HG03520 (cell line): ENCODE measurements at regions not wholly inside any gene's neighbourhood (a gene's known extent, or its start where the extent isn't known, plus 50 kb on each side); places are given as distances from the start of the nearest gene placed in this dataset.

ENCODE experiments used
- ATAC-seq: cut with Tn5 transposase; IDR thresholded peaks from one replicate; pipeline ENCODE4 v1.9.1; 2021; ENCODE audit warnings: mild to moderate bottlenecking, moderate library complexity; ENCODE audit not compliant: unreplicated experiment

DNA sequence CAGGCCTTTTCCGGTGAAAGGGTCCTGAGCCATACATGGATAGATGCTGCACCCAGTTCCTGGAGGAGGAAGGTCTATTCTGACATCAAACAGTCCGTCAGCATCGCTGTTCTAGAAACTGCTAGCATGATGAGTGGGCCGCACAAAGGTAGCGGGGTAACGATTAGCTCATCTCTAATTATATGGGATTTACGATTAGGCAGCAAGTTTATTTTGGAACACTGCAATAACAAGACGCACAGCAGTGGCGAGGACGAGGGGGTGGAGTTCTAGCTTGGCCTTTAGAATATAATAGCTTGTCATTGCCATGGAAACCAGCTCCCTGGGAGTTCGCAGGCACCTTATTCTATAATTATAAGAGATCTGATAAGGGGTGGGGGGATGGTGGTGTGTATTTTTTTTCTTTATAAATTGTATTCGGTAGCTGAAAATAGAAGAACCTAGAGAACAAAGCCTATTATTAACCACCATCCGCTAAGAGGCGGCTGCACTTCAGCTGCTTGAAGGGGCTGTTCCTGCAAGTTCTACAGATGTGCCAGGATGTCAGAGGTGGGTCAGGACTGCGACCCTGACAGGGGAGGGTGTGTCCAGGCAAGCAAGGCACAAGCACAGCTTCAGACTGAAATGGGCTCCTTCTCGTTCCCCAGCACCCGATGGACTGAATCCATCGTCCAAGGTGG is 311.0 kb downstream of the AGTPBP1 start:
- no peak for ATAC-seq

DNA sequence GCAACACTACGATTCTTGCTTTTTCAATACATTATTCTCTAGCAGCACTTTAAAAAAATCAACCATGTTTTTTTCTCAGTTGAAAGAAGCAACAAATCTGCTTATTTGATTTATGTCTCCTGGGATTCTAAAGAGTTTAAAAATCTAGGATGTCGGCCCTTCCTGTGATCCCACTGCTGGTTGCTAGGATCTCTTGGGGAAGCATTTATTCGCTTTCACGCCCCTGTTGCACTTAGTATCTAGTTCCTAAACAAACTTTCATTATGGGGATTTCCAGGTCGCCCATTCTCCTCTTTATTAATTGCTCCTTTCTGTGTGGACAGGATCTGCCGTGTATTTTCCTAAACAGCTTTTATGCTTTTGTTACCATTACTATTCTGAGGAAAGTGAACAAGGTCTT is 313.5 kb downstream of the AGTPBP1 start:
- no peak for ATAC-seq

DNA sequence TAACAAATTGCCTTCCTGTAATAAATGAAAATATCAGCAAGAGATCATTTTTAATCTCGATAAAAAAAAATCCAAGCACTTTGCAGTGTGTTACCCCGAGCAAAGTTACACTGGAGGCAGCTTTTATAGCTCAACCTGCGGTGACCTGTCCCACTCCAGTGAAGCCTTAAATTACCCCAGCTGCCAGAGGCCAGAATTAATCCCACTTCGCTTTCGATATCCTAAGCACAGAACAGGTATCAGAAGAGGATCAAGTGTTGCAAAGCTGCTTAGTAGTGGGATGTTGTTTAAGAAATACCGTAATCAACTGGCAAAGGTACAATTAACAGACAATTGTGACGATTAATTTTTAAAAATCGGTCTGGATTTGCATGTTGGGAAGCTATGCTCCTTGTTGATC is 314.0 kb downstream of the AGTPBP1 start:
- no peak for ATAC-seq

DNA sequence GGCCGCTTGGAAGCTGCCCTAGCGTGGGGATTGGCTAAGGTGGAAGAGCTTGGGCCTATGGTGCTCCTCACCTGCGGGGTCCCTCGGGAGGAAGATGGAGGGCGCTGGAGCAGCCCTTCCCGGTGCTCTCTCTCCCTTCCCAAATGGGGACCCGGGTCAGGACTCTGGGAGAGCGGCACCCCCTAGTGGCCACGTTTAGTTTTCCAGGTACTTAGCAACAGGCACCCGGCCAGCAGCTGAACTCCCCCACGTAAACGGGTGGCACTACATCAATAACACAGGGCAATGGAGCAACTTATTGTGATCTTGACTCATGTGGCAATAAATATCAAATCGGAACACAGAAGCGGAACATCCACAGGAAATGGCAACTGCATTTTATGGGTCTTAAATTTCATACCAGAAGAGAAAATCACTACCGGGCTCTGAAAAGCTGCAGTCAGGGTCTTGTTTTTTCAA is 316.6 kb downstream of the AGTPBP1 start:
- peak; percentile 78 for ATAC-seq

DNA sequence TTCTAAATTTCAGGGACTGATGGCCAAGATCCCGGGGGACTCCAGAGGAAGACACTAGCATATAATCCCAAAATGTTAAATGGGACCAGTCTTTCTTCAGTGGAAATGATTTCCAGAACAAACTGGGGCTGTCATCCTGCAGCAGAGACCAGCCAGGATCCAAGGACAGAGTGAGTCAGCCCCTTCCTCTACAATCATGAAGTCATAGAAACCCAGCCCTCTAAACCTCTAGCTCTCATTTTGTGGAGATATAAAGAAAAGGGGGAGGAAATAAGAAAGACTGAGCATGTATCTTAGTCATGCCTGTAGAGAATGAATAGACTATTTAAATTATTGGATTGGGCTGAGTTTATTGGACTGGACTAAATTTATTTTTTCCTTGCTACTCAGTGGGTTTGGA is 318.3 kb downstream of the AGTPBP1 start:
- ATAC-seq: no peak

DNA sequence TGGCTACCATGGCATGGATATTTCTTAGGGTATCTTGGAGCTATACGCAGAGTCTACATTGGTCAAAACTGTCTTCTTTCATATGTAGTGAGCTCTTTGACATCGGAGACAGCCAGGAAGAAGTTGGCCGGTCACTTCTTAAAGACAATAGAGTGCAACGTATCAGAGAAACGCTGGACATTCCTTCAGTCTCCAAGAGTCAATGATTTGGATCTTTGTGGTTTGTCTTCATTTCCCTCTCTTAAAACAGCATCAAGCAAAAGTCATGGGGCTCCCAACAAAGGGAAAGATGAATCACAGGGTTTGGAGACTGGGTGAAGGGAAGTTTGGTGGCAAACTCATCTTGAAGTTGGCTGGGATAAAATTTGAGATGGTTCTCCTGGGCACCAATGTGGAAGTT is 320.1 kb downstream of the AGTPBP1 start:
- ATAC-seq: no peak

DNA sequence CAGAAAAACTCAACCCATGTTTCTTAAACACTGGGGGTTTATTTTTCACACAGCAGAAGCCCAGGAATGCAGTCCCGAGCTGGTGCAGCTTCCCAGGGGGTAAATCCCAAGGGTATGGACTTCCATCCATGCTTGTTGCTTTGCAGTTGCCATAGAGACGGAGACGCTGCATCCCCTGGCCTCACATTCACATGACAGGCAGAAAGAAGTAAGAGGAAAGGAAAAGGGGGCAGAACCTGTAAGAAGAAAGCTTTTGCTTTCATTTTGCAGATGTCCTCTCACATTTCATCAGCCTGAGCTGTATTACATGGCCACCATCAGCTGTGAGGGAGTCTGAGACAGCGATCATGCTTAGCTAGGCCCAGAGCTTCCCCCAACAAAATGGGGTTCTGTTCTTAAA is 321.0 kb downstream of the AGTPBP1 start:
- no peak for ATAC-seq

DNA sequence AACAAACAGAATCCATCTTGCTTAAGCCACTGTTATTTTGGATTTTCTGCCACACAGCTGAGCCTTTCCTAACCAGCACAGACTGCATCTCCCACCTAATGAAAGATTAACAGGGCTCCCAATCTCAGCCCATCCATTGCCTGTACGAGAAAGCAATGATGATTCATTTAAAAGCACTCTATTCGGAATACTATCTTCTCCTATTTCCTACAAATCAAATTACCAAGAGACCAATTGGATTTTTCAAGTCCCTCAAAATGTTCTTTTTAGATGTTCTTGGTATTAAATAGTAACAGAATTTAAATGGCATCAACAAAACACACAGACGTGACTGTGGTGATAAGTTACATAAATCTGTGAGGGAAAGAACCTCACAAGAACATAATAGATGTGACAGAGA is 324.1 kb downstream of the AGTPBP1 start:
- ATAC-seq: no peak

DNA sequence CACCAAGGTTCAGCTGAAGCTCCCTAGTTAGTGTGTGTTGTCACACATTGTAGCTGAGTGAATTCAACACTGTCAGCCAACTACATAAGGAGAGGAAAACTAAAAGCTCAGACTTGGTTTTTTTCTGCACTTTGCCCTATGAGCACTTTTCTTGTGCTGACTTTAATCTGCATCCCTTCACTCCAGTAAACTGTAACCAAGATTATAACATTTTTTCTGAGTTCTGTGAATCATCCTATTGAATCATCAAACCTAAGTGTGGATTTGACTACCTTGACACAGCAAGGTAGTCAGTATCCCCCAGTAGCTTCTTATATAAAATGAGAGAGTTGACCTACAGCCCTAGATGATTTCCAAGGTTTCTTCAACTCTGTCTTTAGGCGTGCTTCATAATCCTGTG is 325.0 kb downstream of the AGTPBP1 start:
- no peak for ATAC-seq

DNA sequence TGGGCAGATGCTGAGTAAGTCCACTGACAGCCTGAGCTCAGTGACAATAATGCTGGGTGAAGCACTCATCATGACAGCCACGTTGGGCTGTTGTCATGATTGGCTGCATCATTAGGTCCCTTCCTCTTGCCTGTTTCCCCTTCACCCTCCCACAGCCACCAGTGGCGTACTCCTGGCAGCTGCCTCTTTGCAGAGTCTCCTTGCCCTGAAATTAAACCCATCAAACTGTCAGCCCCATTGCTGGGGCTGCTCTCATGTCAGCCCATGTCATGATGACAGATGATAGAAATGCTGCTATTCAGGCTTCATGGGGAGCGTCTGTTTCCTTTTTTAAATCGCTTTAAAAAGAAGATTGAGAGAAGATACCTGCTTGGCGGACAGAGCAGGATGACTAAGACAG is 327.4 kb downstream of the AGTPBP1 start:
- no peak for ATAC-seq

DNA sequence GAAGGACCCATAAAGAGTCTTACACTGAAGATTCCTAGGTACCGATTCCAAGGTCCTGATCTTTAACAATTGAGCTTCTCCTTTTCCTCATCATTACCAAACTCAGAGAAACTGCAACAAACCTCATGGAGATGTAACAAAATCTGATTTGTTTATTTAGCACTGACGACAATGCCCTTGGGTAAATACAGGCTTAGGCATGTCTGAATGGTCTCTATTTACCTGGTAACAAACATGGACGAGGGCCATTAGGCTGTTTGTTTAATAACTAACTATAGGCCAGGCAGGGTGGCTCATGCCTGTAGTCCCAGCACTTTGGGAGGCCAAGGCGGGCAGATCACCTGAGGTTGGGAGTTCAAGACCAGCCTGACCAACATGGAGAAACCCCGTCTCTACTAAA is 333.3 kb downstream of the AGTPBP1 start:
- ATAC-seq: no peak

DNA sequence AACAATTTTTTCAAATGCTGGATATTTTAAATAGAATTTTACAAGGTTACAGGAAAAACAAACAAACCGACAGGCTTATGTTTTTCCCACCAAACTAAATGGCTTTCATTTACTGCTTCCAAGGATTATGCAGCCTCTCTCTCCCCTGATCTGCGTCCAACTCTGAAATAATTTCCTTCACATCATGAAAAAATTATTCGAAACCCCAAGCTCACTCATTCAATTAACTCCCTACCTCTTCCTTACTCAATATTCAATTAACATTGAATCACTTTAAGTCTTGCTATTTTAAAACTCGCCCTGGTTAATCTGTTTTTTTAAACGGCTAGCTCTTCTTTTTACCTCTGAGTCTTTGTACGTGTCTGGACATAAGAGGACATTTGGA is 336.2 kb downstream of the AGTPBP1 start:
- no peak for ATAC-seq

DNA sequence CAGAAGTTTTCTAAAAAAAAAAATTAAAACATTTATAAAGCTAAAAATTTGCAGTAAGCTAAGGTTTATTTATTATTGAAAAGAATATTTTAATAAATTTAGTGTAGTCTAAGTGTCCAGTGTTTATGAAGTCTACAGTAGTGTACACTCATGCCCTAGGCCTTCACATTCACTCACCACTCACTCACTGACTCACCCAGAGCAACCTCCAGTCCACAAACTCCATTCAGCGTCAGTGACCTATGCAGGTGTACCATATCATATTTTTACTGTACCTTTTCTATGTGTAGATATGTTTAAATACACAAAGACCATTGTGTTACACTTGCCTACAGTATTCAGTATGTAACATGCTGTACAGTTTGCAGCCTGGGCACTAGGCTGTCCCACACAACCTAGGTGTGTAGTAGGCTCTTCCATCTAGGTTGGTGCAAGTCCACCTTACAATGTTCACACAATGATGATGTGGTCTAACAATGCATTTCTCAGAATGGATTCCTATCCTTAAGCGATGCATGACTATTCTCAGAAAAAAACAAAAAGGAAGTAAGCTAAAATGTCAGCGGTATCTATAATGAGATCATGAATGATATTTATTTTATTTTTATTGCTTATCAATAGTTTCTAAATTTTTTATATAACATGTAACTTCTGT is 336.7 kb downstream of the AGTPBP1 start:
- ATAC-seq: no peak

DNA sequence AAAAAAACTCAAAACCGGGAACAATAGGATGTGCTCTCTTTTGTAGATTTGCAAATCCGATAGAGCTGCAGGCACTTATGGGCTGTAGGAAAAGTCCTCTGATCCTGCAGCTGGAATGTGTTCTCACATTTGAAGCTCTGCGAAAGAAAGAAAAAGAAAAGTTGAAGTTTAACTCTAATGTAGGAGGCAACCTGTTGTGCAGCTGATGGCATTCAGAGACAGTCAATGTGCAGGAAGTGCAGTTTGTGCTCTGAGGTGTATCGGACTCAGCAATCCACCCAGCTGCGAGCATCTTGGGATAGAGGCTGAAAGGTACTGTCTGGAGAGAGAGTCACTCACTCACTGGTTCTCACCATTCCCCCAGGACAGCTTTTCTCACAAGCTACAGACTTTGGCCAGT is 339.2 kb downstream of the AGTPBP1 start:
- ATAC-seq: no peak

DNA sequence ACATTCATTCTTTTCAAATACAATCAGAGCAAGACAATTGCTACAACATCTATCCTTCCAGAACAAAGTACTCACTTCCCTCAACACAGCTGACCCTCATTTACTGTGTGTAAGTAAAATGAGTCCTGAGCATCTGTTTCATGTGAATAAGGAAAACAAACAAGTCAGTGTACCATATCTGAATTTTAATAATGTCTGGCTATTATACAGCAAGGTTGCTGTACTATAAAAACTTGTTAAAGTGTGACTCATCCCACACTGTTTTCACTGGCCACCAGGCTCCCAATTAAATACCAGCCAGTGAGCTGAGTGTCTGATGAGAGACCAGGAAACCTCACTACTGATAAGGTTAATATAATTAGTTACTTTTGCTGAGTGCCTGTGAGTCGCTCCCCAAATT is 339.8 kb downstream of the AGTPBP1 start:
- no peak for ATAC-seq

DNA sequence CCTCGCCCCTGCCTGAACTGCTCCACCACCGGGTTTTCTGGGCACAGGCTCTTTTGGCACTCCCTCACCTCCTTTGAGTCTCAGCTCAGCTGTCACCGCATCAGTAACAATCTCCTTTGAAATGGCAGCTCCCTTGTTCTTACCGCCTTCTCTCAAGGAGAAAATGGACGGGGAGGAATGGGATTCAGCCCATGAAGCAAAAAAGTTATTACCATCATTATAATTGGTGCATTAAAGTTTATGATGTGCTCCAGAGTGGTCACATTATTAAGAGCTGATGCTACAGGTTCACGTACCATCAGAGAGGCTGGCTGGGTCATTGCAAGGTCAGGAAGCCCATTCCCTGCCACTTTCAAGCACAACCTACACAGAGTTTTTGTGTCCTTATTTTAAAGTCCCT is 344.7 kb downstream of the AGTPBP1 start:
- ATAC-seq: no peak

DNA sequence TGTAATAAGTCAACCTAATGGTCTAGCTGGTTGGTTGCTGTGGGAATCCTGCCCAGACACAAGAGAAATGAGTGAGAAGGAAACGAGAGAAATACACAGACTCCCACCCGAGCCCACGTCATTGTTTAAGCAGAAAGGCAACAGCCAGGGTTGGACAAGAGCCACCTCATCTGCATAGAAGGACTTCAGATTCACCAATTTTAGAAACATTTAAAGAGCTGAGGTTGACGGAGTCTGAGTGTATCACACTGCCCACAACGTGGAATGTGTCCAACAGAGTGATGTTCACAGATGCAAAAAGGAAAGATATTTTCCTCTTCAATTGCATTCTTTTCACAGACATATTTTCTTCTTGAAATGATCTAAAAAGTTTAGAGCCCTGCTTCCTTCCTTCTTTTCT is 349.5 kb downstream of the AGTPBP1 start:
- no peak for ATAC-seq

DNA sequence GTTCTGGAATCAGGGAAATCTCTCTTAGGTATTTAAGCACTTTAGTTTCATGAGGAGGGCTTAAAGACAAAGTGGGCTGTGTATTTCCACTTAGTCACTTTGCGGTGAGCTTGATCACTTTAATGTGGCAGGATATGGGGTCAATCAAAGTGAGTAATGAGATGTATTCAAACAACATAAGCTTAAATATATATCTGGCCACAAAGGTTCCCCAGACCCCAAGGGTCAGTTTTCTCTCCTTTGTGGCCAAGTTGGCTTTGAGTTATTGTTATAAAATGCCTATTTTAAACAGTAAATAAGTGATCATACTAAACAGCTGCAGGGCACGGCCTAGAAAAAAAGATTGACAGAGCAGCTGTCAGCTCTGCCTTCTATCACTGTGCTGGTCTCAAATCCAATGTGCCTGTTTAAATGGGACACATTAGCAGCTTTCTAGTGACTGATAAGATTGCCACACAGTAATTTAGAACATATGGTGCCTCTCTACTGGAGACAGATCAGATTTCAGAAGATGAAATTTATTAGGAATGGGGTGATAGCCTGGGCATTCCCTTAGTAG is 363.9 kb downstream of the AGTPBP1 start:
- ATAC-seq: no peak

DNA sequence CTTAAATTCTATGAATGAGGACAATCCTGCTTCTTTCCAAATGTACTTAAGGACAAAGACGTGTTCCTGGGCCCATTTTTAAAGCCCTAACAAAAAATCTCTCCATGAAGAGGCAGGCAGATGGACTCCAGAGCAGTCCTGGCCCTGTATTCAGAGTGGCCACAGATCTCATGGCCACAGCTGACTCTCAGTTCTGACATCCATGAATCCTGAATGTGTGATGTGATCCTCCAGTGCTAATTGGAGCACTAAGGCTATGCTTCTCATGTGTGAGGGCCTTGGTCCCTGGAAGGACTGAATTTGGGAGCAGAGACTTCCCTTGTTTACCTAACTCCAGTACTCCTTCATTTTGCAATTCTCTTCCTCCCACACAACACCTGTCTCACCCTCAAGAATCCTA is 373.0 kb downstream of the AGTPBP1 start:
- ATAC-seq: no peak

DNA sequence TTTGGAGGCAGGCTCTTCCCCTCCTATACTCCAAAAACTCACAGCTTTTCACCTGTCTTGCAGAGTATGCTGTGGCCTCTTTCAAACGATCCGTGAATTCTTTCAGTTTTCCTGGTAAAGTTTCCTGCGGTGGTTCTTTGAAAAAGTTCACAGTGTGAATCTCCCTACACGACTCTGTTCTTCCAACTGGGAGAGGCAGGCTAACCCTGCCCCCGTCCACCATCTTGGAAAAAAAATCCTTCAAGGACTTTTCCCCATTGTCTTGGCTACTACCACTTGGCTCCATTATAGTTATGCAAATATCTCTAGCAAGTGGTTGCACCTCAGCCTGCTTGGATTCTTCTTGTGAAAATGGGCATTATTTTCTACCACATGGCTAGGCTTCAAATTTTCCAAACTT is 382.6 kb downstream of the AGTPBP1 start:
- ATAC-seq: no peak

DNA sequence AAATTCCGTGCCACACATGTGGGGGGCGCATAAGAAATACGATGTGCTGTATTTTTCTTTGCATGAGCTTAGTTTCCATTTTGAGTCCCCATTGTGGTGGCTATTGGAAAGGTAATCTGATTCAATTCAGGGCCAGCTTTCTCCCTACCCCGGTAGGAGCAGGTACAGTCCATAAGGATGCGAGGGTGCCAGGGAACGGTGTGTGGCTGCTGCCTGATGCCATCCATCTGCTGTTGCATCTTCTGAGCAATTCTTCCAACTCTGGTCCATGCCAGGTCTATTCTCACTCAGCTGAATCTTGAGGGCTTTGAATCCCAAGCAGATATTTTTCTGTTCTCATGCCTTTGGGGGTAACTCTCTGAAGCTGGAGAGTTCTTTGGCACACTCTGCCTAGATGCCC is 392.7 kb downstream of the AGTPBP1 start:
- no peak for ATAC-seq

DNA sequence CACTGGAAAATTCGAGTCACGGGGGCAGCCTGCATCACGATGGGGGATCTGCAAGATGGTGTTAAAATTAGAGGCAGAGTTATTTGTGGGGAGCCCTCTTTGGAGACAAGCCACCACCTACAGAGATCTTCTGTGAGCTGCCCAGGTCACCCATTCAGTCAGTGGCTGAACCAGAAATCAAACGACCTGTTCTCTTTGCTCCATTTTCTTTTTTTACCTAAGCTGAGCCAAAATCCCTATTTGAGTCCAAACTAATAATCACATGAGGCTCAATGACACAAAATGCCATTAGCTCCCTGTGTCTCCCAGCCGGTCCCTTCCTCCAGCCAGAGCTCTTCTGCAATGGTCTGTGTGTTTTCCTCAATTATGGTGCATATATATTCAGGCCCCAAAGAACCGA is 394.2 kb downstream of the AGTPBP1 start:
- ATAC-seq: no peak

DNA sequence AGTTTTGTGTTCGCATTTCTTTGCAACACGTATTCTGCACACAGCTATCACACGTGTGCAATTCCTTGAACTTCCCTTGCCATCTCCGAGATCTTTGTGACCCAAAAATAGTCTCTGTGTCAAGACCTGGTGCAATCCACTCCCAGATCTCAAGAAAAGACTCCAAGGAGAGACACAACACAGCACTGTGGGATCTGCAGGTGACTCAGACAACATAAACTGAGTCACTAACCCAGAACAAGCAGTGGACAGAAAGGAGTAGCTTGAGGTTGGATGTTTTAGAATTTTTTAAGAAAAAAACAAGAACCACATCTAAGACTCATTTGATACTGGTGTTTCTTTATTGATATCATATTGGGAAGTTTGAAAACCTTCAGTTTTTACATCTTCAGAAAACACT is 396.9 kb downstream of the AGTPBP1 start:
- no peak for ATAC-seq
